ENCODE measurements at regions not wholly inside any gene's neighbourhood (a gene's known extent, or its start where the extent isn't known, plus 50 kb on each side); places are given as distances from the start of the nearest gene placed in this dataset.

GRCh38 chr1:178651742-178652141 lies 73.3 kb upstream of the RALGPS2 start:
- no peak overlapping the region for H3K27ac Mint-ChIP-seq
- intact Hi-C loops (cut with micrococcal nuclease) = no loop called here
- TF ChIP-seq CTCF (IDR thresholded peaks at IDR 0.05) = no peak
- 74% methylated on average over 3 of the region's 9 CpGs for WGBS (ENCODE audit: insufficient coverage)
- no peaks in the 10 kb centered on the region for H4K20me1 ChIP-seq (ENCODE audit: insufficient read depth, low read length)
- no peak overlapping the region for H3K4me3 Mint-ChIP-seq
- no peaks in the 10 kb centered on the region for H3K9me3 ChIP-seq (replicated peaks in 1 of 2; ENCODE audit: control insufficient read depth in 1 of 2, insufficient read depth in 1 of 2, low read length in 2 of 2)
- no peaks in the 10 kb centered on the region for H3K79me2 ChIP-seq (ENCODE audit: insufficient read depth, low read length)
- no peak overlapping the region for H3K27ac ChIP-seq (ENCODE audit: low read depth in 1 of 2, low read length in 2 of 2)
- H3K4me2 ChIP-seq (replicated peaks; ENCODE audit: extremely low read depth, low read length, poor library complexity, severe bottlenecking) = no peak overlapping the region
- no peaks in the 10 kb centered on the region for H3K4me1 Mint-ChIP-seq
- no peak for DNase-seq
- H3K36me3 ChIP-seq (replicated peaks in 1 of 2; ENCODE audit: control insufficient read depth in 1 of 2, insufficient read depth in 2 of 2, low read length in 2 of 2) = no peaks in the 10 kb centered on the region
- no peak overlapping the region for H2AFZ ChIP-seq (ENCODE audit: insufficient read depth, low read depth, low read length, poor library complexity, severe bottlenecking)
- H3K4me3 ChIP-seq (replicated peaks in 1 of 3; ENCODE audit: low read depth in 2 of 3, low read length in 3 of 3) = no peak overlapping the region
- H3K9ac ChIP-seq (ENCODE audit: insufficient read depth, low read length, poor library complexity, severe bottlenecking) = no peak overlapping the region
- H3K27me3 ChIP-seq (ENCODE audit: control insufficient read depth in 2 of 2, insufficient read depth in 2 of 2, low read length in 2 of 2) = no peaks in the 10 kb centered on the region
- H3K27me3 Mint-ChIP-seq (ENCODE audit: low read depth in 3 of 3) = peaks cover 2 to 3% (median 2%) of the 10 kb centered on the region in 3 donors
- H3K4me1 ChIP-seq (ENCODE audit: control insufficient read depth in 1 of 2, insufficient read depth in 2 of 2, low read length in 2 of 2) = no peaks in the 10 kb centered on the region
- H3K36me3 Mint-ChIP-seq = no peaks in the 10 kb centered on the region
- H3K9me3 Mint-ChIP-seq = peaks cover 0 to 2% (median 0%) of the 10 kb centered on the region in 7 donors

GRCh38 chr1:178652506-178653490 lies 72.2 kb upstream of the RALGPS2 start:
- DNase-seq = no peak
- Mint-ChIP-seq H3K27me3 (ENCODE audit: low read depth in 3 of 3) (peaks cover 2 to 3% (median 2%) of the 10 kb centered on the region in 3 donors), H3K27ac (no peak overlapping the region), H3K4me3 (no peak overlapping the region), H3K36me3 (no peaks in the 10 kb centered on the region), H3K4me1 (no peaks in the 10 kb centered on the region), H3K9me3 (peaks cover 0 to 2% (median 0%) of the 10 kb centered on the region in 7 donors)
- Histone ChIP-seq H3K9me3 (replicated peaks in 1 of 2; ENCODE audit: control insufficient read depth in 1 of 2, insufficient read depth in 1 of 2, low read length in 2 of 2) (no peaks in the 10 kb centered on the region), H3K36me3 (replicated peaks in 1 of 2; ENCODE audit: control insufficient read depth in 1 of 2, insufficient read depth in 2 of 2, low read length in 2 of 2) (no peaks in the 10 kb centered on the region), H3K27ac (ENCODE audit: low read depth in 1 of 2, low read length in 2 of 2) (no peak overlapping the region), H3K4me2 (replicated peaks; ENCODE audit: extremely low read depth, low read length, poor library complexity, severe bottlenecking) (no peak overlapping the region), H3K9ac (ENCODE audit: insufficient read depth, low read length, poor library complexity, severe bottlenecking) (no peak overlapping the region), H4K20me1 (ENCODE audit: insufficient read depth, low read length) (no peaks in the 10 kb centered on the region), H3K4me1 (ENCODE audit: control insufficient read depth in 1 of 2, insufficient read depth in 2 of 2, low read length in 2 of 2) (no peaks in the 10 kb centered on the region), H3K4me3 (replicated peaks in 1 of 3; ENCODE audit: low read depth in 2 of 3, low read length in 3 of 3) (no peak overlapping the region), H3K79me2 (ENCODE audit: insufficient read depth, low read length) (no peaks in the 10 kb centered on the region), H3K27me3 (ENCODE audit: control insufficient read depth in 2 of 2, insufficient read depth in 2 of 2, low read length in 2 of 2) (no peaks in the 10 kb centered on the region), H2AFZ (ENCODE audit: insufficient read depth, low read depth, low read length, poor library complexity, severe bottlenecking) (no peak overlapping the region)
- intact Hi-C loops (cut with micrococcal nuclease) = no loop called here
- TF ChIP-seq CTCF (IDR thresholded peaks at IDR 0.05) = no peak
- WGBS (ENCODE audit: insufficient coverage) = 79% methylated on average over 6 of the region's 8 CpGs
